Liver (tissue), 8 donors: ENCODE measurements at regions not wholly inside any gene's neighbourhood (a gene's known extent, or its start where the extent isn't known, plus 50 kb on each side); places are given as distances from the start of the nearest gene placed in this dataset.

Source experiments
- DNase-seq: peaks from one replicate; pipeline ENCODE4 v3.0.0-alpha.2; 2017; ENCODE audit warnings: low spot score
- H3K27ac ChIP-seq, 2 donors: one replicate each; pipeline ENCODE4 v1.7.0; 2013; ENCODE audit warnings: inconsistent platforms in 2 of 2, low read length in 2 of 2, control low read depth in 1 of 2, low read depth in 1 of 2, mild to moderate bottlenecking in 1 of 2
- H3K27me3 ChIP-seq, 4 donors: one replicate each; pipeline versions ENCODE4 v1.6.1 to v1.7.0; 2013; ENCODE audit warnings: low read length in 3 of 4, inconsistent platforms in 1 of 4, mild to moderate bottlenecking in 1 of 4, moderate library complexity in 1 of 4; ENCODE audit not compliant: control insufficient read depth in 4 of 4, insufficient read depth in 4 of 4
- H3K36me3 ChIP-seq, 4 donors: one replicate each; pipeline versions ENCODE4 v1.6.1 to v1.7.0; 2013; ENCODE audit warnings: low read length in 3 of 4, mild to moderate bottlenecking in 3 of 4, low read depth in 1 of 4, moderate library complexity in 1 of 4; ENCODE audit not compliant: control insufficient read depth in 4 of 4, insufficient read depth in 3 of 4
- H3K4me1 ChIP-seq, 4 donors: one replicate each; pipeline versions ENCODE4 v1.6.1 to v1.7.0; 2013; ENCODE audit warnings: low read length in 3 of 4, mild to moderate bottlenecking in 3 of 4, moderate library complexity in 1 of 4; ENCODE audit not compliant: control insufficient read depth in 4 of 4, insufficient read depth in 4 of 4
- H3K4me3 ChIP-seq, 3 donors: one replicate each; pipeline versions ENCODE4 v1.6.1 to v1.7.0; 2013; ENCODE audit warnings: low read length in 3 of 3, control low read depth in 1 of 3, low read depth in 1 of 3, mild to moderate bottlenecking in 1 of 3
- H3K9ac ChIP-seq, 2 donors: one replicate each; pipeline ENCODE4 v1.7.0; 2013; ENCODE audit warnings: low read length in 2 of 2, mild to moderate bottlenecking in 2 of 2, moderate library complexity in 2 of 2, control low read depth in 1 of 2, low read depth in 1 of 2
- H3K9me3 ChIP-seq, 4 donors: one replicate each; pipeline versions ENCODE4 v1.6.1 to v1.7.0; 2013; ENCODE audit warnings: low read length in 3 of 4; ENCODE audit not compliant: control insufficient read depth in 4 of 4
- CTCF ChIP-seq: fragments of 150-350 bp; IDR thresholded peaks from 2 replicates; pipeline ENCODE4 v1.5.1; 2017; ENCODE audit warnings: improper control_type of control experiment, low read depth, low read length; ENCODE audit not compliant: missing input control
- EGR1 ChIP-seq, 2 donors: IDR thresholded peaks; 2 replicates each; pipeline ENCODE4 v1.6.1; 2016 to 2018; ENCODE audit warnings: antibody characterized with exemption in 2 of 2, low read depth in 2 of 2
- FOXA1 ChIP-seq: IDR thresholded peaks from 2 replicates; pipeline ENCODE4 v1.6.1; 2016; ENCODE audit warnings: antibody characterized with exemption
- FOXA2 ChIP-seq: IDR thresholded peaks from 2 replicates; pipeline ENCODE4 v1.6.1; 2016; ENCODE audit warnings: antibody characterized with exemption
- GABPA ChIP-seq, 2 donors: IDR thresholded peaks in 1 of 2; conservative IDR thresholded peaks in 1 of 2; 2 replicates each; pipeline ENCODE4 v1.6.1; 2016; ENCODE audit warnings: antibody characterized with exemption in 2 of 2, mild to moderate bottlenecking in 1 of 2, moderate library complexity in 1 of 2
- HNF4A ChIP-seq, 2 donors: conservative IDR thresholded peaks; 2 replicates each; pipeline ENCODE4 v1.6.1; 2016; ENCODE audit warnings: antibody characterized with exemption in 2 of 2, mild to moderate bottlenecking in 2 of 2
- HNF4G ChIP-seq: IDR thresholded peaks from 2 replicates; pipeline ENCODE4 v1.6.1; 2016; ENCODE audit warnings: antibody characterized with exemption
- JUND ChIP-seq, 2 donors: IDR thresholded peaks; 2 replicates each; pipeline ENCODE4 v1.6.1; 2016; ENCODE audit warnings: antibody characterized with exemption in 2 of 2
- NR2F2 ChIP-seq: IDR thresholded peaks from 2 replicates; pipeline ENCODE4 v1.6.1; 2016; ENCODE audit warnings: antibody characterized with exemption
- RAD21 ChIP-seq, 2 donors: IDR thresholded peaks; 2 replicates each; pipeline ENCODE4 v1.6.1; 2016; ENCODE audit warnings: antibody characterized with exemption in 2 of 2, mild to moderate bottlenecking in 2 of 2
- RXRA ChIP-seq, 2 donors: IDR thresholded peaks; 2 replicates each; pipeline ENCODE4 v1.6.1; 2017 to 2018; ENCODE audit warnings: antibody characterized with exemption in 2 of 2, mild to moderate bottlenecking in 1 of 2
- SP1 ChIP-seq: IDR thresholded peaks from 2 replicates; pipeline ENCODE4 v1.6.1; 2018; ENCODE audit warnings: antibody characterized with exemption, mild to moderate bottlenecking
- TAF1 ChIP-seq: conservative IDR thresholded peaks from 2 replicates; pipeline ENCODE4 v1.6.1; 2016; ENCODE audit warnings: antibody characterized with exemption, mild to moderate bottlenecking
- YY1 ChIP-seq: IDR thresholded peaks from 2 replicates; pipeline ENCODE4 v1.6.1; 2016; ENCODE audit warnings: antibody characterized with exemption, mild to moderate bottlenecking
- WGBS: extraction: QIAGEN DNeasy Blood & Tissue Kit; methylation state at CpG from one replicate; pipeline ENCODE4 v1.1.7; 2013; 5-methylcytosine and 5-hydroxymethylcytosine counted together
- TF ChIP-seq, protein P1 (sequence below): IDR thresholded peaks from 2 replicates; pipeline ENCODE4 v1.6.1; 2016; ENCODE audit warnings: antibody characterized with exemption
- TF ChIP-seq, protein P2 (sequence below): IDR thresholded peaks from 2 replicates; pipeline ENCODE4 v1.6.1; 2016; ENCODE audit warnings: antibody characterized with exemption, mild to moderate bottlenecking
- TF ChIP-seq, protein P3 (sequence below): IDR thresholded peaks from 2 replicates; pipeline ENCODE4 v1.6.1; 2016; ENCODE audit warnings: antibody characterized with exemption
- TF ChIP-seq, protein P4 (sequence below): IDR thresholded peaks from 2 replicates; pipeline ENCODE4 v1.6.1; 2016; ENCODE audit warnings: antibody characterized with exemption
- donor health status: healthy.
- donor health status: healthy.
- donor health status: healthy.
- donor health status: healthy.
- donor health status: healthy.

DNA sequence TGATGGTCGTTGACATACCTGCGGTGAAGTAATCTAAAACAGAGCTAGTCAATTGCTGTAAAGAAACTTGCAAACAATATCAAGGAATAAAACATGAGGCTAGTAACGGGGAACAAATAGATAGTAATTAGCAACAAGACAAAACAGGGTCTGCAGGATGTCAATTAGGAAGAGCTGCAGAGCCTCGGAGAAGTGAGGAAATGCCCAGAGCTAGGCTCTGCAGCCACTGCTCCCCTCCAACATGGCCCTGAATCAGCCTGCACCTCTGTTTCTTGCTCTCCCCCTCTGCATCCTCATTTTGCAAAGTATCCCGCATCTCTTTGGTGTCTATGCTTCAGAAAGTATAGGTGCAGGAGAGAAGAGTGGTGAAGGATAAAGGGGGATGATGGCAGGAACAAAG lies 507.4 kb upstream of the FAT3 start:
- no peak for TF ChIP-seq EGR1 (IDR thresholded peaks at IDR 0.05; ENCODE audit: low read depth in 2 of 2)
- TF ChIP-seq SP1: no peak
- TF ChIP-seq CTCF: no peak
- TF ChIP-seq JUND (IDR thresholded peaks at IDR 0.05): no peak
- TF ChIP-seq RAD21 (IDR thresholded peaks at IDR 0.05): no peak
- TF ChIP-seq FOXA2: no peak
- TF ChIP-seq, protein P1, sequence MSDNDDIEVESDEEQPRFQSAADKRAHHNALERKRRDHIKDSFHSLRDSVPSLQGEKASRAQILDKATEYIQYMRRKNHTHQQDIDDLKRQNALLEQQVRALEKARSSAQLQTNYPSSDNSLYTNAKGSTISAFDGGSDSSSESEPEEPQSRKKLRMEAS: no peak
- TF ChIP-seq, protein P2, sequence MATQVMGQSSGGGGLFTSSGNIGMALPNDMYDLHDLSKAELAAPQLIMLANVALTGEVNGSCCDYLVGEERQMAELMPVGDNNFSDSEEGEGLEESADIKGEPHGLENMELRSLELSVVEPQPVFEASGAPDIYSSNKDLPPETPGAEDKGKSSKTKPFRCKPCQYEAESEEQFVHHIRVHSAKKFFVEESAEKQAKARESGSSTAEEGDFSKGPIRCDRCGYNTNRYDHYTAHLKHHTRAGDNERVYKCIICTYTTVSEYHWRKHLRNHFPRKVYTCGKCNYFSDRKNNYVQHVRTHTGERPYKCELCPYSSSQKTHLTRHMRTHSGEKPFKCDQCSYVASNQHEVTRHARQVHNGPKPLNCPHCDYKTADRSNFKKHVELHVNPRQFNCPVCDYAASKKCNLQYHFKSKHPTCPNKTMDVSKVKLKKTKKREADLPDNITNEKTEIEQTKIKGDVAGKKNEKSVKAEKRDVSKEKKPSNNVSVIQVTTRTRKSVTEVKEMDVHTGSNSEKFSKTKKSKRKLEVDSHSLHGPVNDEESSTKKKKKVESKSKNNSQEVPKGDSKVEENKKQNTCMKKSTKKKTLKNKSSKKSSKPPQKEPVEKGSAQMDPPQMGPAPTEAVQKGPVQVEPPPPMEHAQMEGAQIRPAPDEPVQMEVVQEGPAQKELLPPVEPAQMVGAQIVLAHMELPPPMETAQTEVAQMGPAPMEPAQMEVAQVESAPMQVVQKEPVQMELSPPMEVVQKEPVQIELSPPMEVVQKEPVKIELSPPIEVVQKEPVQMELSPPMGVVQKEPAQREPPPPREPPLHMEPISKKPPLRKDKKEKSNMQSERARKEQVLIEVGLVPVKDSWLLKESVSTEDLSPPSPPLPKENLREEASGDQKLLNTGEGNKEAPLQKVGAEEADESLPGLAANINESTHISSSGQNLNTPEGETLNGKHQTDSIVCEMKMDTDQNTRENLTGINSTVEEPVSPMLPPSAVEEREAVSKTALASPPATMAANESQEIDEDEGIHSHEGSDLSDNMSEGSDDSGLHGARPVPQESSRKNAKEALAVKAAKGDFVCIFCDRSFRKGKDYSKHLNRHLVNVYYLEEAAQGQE: no peak
- TF ChIP-seq FOXA1: no peak
- no peak for TF ChIP-seq GABPA (IDR thresholded peaks at IDR 0.05 in 1 of 2, conservative IDR thresholded peaks at IDR 0.05 in 1 of 2)
- TF ChIP-seq HNF4A (conservative IDR thresholded peaks at IDR 0.05): no peak
- no peak for TF ChIP-seq RXRA (IDR thresholded peaks at IDR 0.05)
- TF ChIP-seq, protein P3, sequence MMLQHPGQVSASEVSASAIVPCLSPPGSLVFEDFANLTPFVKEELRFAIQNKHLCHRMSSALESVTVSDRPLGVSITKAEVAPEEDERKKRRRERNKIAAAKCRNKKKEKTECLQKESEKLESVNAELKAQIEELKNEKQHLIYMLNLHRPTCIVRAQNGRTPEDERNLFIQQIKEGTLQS: no peak
- TF ChIP-seq, protein P4, sequence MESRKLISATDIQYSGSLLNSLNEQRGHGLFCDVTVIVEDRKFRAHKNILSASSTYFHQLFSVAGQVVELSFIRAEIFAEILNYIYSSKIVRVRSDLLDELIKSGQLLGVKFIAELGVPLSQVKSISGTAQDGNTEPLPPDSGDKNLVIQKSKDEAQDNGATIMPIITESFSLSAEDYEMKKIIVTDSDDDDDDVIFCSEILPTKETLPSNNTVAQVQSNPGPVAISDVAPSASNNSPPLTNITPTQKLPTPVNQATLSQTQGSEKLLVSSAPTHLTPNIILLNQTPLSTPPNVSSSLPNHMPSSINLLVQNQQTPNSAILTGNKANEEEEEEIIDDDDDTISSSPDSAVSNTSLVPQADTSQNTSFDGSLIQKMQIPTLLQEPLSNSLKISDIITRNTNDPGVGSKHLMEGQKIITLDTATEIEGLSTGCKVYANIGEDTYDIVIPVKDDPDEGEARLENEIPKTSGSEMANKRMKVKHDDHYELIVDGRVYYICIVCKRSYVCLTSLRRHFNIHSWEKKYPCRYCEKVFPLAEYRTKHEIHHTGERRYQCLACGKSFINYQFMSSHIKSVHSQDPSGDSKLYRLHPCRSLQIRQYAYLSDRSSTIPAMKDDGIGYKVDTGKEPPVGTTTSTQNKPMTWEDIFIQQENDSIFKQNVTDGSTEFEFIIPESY: no peak
- no peak for TF ChIP-seq TAF1
- no peak for TF ChIP-seq HNF4G
- TF ChIP-seq NR2F2: no peak
- no peak for TF ChIP-seq YY1
- H3K27me3 ChIP-seq: no peaks in the 10 kb centered on the region
- H3K9ac ChIP-seq: no peak overlapping the region
- no peaks in the 10 kb centered on the region for H3K9me3 ChIP-seq
- no peak for DNase-seq
- no peaks in the 10 kb centered on the region for H3K4me1 ChIP-seq
- no peak overlapping the region for H3K4me3 ChIP-seq
- 66% methylated on average over 5 of the region's 5 CpGs for WGBS
- no peaks in the 10 kb centered on the region for H3K36me3 ChIP-seq
- H3K27ac ChIP-seq: no peak overlapping the region
